Retina (tissue), 1 donor: ENCODE measurements at regions not wholly inside any gene's neighbourhood (a gene's known extent, or its start where the extent isn't known, plus 50 kb on each side); places are given as distances from the start of the nearest gene placed in this dataset.
"Not testable (repeated sequence)": the region's sequence is repeated elsewhere in the genome, so short reads cannot be mapped to it uniquely, and the experiment has no call there.

Experiments
- DNase-seq: peaks from one replicate; pipeline ENCODE4 v3.0.0-alpha.2; 2016

DNA sequence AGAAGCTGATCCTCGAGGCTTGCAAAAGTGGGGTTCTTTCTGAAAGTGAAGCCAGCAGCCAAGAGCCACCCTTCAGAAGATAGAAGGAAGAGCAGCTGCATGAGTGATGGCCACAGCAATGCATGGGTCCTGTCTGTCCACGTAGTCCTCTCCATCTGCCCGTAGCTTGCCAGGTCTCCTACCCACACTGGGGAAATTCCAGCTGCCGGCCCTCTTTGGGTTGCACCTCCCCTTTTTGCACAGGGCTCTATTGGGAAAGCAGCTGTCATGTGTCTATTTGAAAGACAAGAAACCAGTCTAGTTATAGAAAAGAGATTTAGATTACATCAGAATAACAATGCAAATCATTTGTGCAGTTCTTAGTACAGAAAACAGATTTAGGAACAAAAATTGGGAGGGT is 204.4 kb downstream of the GIPC2 start:
- no peak for DNase-seq

DNA sequence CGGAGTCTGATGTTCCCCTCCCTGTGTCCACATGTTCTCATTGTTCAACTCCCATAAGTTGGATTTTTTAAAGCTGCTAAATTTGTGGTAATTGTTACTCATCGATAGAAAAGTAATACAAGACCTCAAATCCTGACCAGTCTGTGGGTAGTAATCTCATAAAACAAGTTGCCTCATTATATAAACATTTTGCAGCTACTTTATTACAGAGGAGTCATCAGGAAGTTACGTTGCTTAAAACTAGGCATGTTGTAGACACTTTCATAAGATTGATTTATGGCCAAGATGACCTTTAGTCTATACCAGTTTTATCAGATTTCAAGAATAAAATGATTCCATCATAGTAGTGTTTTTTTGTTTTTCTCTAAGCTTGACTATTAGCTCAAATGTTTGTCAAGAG is 208.8 kb downstream of the GIPC2 start:
- DNase-seq = no peak

GRCh38 chr1:78255383-78255782 is 209.6 kb downstream of the GIPC2 start:
- no peak for DNase-seq

GRCh38 chr1:78255846-78256245 is 210.1 kb downstream of the GIPC2 start:
- no peak for DNase-seq

DNA sequence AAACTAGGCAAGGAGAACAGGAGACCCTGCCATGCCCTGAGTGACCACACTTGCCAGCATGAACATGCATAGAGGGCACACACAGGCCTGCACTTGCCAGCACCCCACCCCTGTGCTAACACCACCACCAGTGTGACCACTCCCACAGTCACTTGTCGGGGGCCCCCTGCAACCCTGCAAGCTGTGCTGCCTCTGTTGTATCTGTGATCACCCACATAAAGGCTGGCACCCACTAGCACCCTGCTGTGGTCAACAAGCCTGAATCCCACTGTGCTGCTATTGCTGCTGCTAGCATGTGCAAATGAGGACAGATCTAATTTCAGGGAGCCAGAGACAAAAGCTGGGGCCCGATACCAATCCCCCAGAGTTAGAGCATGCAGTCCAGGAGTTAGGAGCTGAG is 217.7 kb downstream of the GIPC2 start:
- no peak for DNase-seq

- no peak for DNase-seq
These were observed 218.2 kb downstream of the GIPC2 start for GRCh38 chr1:78263946-78264345.

DNA sequence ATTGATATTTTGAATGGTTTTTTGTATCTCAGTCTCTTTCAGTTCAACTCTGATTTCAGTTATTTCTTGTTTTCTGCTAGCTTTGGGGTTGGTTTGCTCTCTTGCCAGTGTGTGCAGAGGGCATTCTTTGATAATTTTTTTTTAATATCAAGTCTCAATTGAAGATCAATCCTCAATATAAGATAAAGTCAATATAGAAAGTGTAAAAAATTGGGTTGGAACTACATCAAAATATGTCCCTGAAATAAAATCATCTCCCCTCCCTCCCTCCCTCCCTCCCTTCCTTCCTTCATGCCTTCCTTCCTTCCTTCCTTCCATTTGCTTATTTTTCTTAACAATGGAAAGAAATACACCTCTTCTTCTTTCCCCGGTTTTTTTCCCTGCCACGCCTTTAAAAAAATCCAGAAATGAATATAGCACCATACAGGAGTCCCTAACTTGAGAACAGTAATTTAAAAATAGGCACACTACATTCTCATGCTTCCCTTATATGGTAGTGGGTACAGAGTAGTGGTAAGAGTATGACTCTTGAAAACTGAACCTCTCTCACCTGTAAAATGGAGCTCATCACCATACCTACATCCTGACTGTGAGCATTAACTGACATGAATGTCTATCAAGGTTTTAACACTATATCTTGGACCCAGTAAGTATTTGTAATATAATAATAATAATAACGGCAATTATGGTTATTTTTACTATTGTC is 221.9 kb downstream of the GIPC2 start:
- DNase-seq = no peak

DNA sequence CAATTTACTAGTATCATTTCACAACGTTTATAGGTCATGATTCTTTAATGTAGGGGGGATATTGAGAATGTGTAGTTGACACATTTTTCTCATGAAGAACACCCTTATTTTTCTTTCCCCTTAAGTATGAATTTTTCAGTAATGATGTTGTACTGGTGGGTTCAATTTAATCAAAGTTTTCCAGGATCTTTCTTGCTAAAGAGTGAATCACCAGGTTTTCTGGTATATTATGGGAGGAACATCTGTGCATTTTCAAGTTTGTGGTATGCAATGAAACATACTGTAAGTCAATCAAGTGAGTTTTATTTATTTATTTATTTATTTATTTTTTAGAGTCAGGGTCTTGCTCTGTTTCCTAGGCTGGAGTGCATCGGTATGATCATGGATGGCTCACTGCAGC is 221.2 kb upstream of the PTGFR start:
- no peak for DNase-seq

DNA sequence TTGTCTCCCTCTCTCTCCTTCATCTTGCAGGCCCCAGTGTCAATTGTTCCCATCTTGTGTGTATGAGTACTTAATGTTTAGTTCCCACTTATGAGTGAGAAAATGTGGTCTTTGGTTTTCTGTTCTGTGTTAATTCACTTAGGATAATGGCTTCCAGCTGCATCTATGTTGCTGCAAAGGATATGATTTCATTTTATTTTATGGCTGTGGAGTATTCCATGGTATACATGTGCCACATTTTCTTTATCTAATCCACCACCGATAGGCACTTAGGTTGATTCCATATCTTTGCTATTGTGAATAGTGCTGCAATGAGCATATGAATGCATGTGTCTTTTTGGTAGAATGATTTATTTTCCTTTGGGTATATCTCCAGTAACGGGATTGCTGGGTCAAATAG is 219.4 kb upstream of the PTGFR start:
- not testable (repeated sequence) for DNase-seq

- DNase-seq = no peak
These were observed 216.0 kb upstream of the PTGFR start for GRCh38 chr1:78274814-78275213.

DNA sequence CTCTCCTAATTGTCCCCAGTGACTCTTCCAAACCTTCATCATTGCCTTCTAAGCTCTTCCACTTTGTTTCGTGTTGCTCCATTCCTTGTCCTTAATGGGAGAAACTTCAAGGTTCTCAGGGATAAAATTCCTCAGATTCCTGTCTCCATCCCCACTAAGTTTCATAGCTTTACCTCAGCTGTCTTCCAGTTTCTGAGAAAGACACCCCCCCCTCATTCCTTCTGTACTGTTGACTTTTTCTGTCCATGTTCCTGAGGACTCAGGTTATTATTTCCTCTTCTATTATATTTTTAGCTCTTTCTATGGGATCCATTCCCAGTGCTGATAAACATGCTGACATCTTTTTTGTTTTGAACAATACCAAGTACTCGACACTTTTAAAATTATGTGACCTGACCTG is 215.3 kb upstream of the PTGFR start:
- no peak for DNase-seq

GRCh38 chr1:78275906-78276685 is 214.7 kb upstream of the PTGFR start:
- DNase-seq = no peak

- DNase-seq = no peak
These were observed 213.5 kb upstream of the PTGFR start for GRCh38 chr1:78277253-78277652.

GRCh38 chr1:78279051-78279450 is 211.7 kb upstream of the PTGFR start:
- DNase-seq = no peak

- DNase-seq = no peak
These were observed 210.1 kb upstream of the PTGFR start for GRCh38 chr1:78280626-78281025.

DNA sequence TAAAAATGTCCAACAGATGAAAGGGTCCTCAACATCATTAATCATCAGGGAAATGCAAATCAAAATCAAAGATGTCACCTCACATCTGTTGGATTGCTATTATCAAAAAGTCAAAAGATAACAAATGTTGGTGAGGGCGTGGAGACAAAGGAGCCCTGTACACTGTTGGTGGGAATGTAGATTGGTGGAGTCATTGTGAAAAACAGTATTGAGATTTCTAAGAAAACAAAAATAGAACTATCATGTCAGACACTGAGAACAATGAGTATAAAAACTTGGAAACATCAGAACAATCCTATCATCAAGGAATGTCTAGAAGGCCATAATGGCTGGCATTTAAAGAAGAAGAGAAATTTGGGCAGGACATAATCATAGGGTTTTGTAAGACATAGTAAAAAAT is 209.2 kb upstream of the PTGFR start:
- DNase-seq = no peak

DNA sequence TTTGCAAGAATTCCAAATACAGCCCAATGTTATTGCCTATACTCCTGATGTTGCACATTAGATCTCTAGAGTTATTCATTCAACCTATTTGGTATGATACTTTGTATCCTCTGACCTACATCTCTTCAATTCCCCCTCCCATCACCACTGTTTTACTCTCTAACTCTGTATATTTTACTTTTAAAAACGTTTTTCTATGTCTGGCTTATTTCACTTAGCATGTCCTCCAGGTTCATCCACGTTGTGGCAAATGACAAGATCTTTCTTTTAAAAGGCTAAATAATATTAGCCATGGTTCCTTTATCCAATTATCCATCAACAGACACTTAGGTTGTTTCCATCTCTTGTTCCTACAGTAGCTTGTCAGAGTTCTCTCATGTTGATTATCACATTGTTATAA is 207.1 kb upstream of the PTGFR start:
- no peak for DNase-seq

DNA sequence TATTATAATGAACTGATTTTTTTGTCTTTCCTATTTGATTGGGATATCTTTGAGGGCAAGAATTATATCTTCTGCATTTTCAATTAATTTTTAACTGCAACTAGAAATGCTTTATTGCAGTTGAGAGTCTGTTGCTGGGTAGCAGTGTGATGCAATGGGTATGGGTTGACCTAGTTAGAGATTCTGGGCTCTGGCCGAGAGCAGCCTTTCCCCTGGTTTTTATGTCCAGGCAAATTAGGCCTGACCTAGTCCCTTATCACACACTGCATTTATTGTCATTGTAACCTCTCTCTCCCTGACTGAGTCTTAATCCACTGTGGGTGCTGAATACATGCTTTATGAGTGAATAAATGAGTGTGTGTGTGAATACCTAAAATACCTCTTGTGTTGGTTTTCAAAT is 206.4 kb upstream of the PTGFR start:
- DNase-seq = peak; percentile 2

GRCh38 chr1:78286686-78287085 is 204.1 kb upstream of the PTGFR start:
- DNase-seq = no peak

DNA sequence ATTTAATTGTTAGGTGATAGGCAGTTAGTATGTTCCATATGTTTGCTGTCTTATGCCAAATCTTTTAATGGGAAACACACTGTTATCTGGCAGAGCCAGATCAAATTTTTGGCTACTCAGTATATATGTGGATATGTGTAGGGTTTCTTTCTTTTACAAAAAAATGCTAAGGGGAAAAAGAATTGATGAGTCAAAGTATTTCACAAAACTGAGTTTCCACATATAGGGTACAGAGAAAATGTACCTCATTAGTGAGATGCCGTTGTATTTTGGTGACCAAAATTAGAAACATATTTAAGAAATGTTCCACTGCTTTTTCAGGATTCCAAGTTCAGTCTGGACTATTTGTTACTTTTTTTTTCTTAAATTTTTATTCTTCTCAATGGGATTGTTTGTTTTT is 201.2 kb upstream of the PTGFR start:
- no peak for DNase-seq

GRCh38 chr1:78291418-78291817 is 199.4 kb upstream of the PTGFR start:
- no peak for DNase-seq

DNA sequence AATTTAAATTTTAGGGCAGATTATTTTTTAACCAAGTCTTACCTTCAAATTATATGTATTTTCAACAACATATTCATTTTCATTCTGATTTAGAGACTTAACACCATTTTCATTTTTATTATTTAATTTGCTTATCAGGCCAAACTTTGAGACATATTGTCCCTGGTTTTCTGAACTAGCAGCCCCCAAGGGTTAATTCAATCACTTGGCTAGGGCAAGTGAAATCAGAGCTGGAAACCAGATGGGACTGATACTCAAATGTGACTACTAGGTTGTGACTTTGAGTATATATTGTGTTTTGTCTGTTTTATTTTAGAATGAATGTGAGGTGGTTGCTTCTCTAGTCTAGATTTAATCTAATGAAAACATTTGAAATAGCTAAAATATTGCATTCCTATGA is 198.9 kb upstream of the PTGFR start:
- DNase-seq = no peak

DNA sequence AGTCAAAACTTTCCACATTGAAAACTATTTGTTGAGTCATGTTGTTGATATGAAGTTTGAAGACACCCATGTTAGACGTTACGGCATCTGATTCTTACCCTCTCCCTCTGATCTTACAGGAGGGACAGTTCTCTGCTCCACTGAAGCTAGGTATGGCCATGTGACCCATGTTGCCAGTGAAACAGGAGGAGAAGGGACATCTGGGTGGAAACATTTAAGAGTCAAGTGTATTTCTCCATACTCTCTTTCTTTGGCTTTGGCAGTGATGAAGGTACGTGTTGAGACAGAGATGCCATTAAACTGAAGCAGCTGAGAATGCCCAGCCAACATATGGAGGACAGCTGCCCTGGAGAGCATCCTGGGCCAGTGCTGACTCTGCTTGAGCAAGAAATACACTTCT is 198.4 kb upstream of the PTGFR start:
- DNase-seq = no peak

DNA sequence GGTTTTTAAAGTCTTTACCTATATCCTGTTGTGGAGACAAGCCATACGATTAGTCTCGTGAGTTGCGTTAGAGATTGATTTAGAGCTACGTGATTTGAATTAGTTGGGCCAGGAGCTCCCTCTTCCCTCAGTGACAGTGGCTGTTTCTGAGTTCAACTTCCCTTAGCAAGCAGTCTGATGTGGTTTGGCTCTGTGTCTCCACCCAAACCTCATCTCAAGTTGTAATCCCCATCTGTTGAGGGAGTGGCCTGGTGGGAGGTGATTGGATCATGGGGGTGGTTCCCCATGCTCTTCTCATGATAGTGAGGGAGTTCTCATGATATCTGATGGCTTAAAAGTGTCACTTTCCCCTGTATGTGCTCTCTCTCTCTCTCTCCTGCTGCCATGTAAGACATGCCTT is 192.9 kb upstream of the PTGFR start:
- DNase-seq = no peak

DNA sequence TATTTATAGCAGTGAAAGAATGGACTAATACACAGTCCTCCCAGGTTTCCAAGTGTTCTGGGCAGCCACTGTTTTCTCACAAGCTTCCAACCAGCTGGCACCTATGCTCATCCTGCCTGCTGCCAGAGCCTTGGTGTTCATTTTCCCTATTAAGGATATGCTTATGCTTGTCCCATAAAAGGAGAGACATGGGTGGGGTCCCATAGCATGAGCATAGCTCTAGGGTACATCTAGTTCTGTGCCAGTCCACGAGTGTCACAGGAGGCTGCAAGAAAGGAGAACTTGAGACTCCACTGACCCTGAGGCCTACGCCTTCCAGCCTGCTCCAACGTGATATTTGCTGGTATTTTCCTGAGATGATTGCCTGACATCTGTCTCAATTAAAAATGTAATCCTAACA is 192.4 kb upstream of the PTGFR start:
- no peak for DNase-seq
